ENCODE measurements at regions not wholly inside any gene's neighbourhood (a gene's known extent, or its start where the extent isn't known, plus 50 kb on each side); places are given as distances from the start of the nearest gene placed in this dataset.

GRCh38 chr2:12964904-12965539, 248.3 kb downstream of the TRIB2 start:
- no peak for TF ChIP-seq EZH2phosphoT487 (IDR thresholded peaks at IDR 0.05; ENCODE audit: insufficient read depth, low read depth)
- no peak for TF ChIP-seq EZH2 (IDR thresholded peaks at IDR 0.05; ENCODE audit: insufficient read depth, poor library complexity, severe bottlenecking)
- H3K27me3 ChIP-seq (replicated peaks; ENCODE audit: insufficient read depth): no peaks in the 10 kb centered on the region
- no peak overlapping the region for H3K4me2 ChIP-seq (ENCODE audit: unreplicated experiment)
- peaks cover 13% of the 10 kb centered on the region for H3K4me1 ChIP-seq (ENCODE audit: insufficient read depth)
- no peak for DNase-seq
- H3K9me2 ChIP-seq (ENCODE audit: insufficient read depth): no peaks in the 10 kb centered on the region
- in situ Hi-C loops (cut with MboI): no loop called here
- WGBS, 2 experiments (ENCODE audit: low coverage in 1 of 2, low lambda C conversion rate in 2 of 2, missing lambda C conversion rate in 2 of 2): 80% methylated on average over 5 of the region's 5 CpGs
- H4K20me1 ChIP-seq (ENCODE audit: insufficient read depth): no peaks in the 10 kb centered on the region
- H3K4me3 ChIP-seq: no peak overlapping the region
- no peak overlapping the region for H3K27ac ChIP-seq
- peaks cover 5% of the 10 kb centered on the region; the same call in 1 of the 2 replicates for H3F3A ChIP-seq (ENCODE audit: insufficient read depth)
- H3K79me2 ChIP-seq (ENCODE audit: insufficient read depth): no peaks in the 10 kb centered on the region
- H3K9ac ChIP-seq: no peak overlapping the region
- no peaks in the 10 kb centered on the region for H3K36me3 ChIP-seq (ENCODE audit: low read depth)
- no peak overlapping the region for H2AFZ ChIP-seq
- H3K9me3 ChIP-seq (ENCODE audit: low read depth): no peaks in the 10 kb centered on the region

- Histone ChIP-seq H3K79me2 (ENCODE audit: insufficient read depth) (no peaks in the 10 kb centered on the region), H4K20me1 (ENCODE audit: insufficient read depth) (no peaks in the 10 kb centered on the region), H3K4me3 (no peak overlapping the region), H3K9ac (no peak overlapping the region), H3K27me3 (replicated peaks; ENCODE audit: insufficient read depth) (no peaks in the 10 kb centered on the region), H3K9me2 (ENCODE audit: insufficient read depth) (no peaks in the 10 kb centered on the region), H3K27ac (no peak overlapping the region), H3F3A (ENCODE audit: insufficient read depth) (peaks cover 7% of the 10 kb centered on the region; the same call in 1 of the 2 replicates), H3K36me3 (ENCODE audit: low read depth) (no peaks in the 10 kb centered on the region), H3K9me3 (ENCODE audit: low read depth) (no peaks in the 10 kb centered on the region), H2AFZ (no peak overlapping the region), H3K4me2 (ENCODE audit: unreplicated experiment) (no peak overlapping the region), H3K4me1 (ENCODE audit: insufficient read depth) (peaks cover 14% of the 10 kb centered on the region)
- in situ Hi-C loops (cut with MboI): no loop called here
- no peak for TF ChIP-seq EZH2phosphoT487 (IDR thresholded peaks at IDR 0.05; ENCODE audit: insufficient read depth, low read depth)
- TF ChIP-seq EZH2 (IDR thresholded peaks at IDR 0.05; ENCODE audit: insufficient read depth, poor library complexity, severe bottlenecking): no peak
- DNase-seq: peak; percentile 86
These were observed 249.0 kb downstream of the TRIB2 start for GRCh38 chr2:12965540-12966269.

- in situ Hi-C loops (cut with MboI): no loop called here
- TF ChIP-seq EZH2phosphoT487 (IDR thresholded peaks at IDR 0.05; ENCODE audit: insufficient read depth, low read depth) (no peak), EZH2 (IDR thresholded peaks at IDR 0.05; ENCODE audit: insufficient read depth, poor library complexity, severe bottlenecking) (no peak)
- no peak overlapping the region for H3K27ac ChIP-seq
- H3F3A ChIP-seq (ENCODE audit: insufficient read depth): peaks cover 12% of the 10 kb centered on the region; the same call in 1 of the 2 replicates
- no peak overlapping the region for H3K4me3 ChIP-seq
- WGBS, 2 experiments (ENCODE audit: low coverage in 1 of 2, low lambda C conversion rate in 2 of 2, missing lambda C conversion rate in 2 of 2): 95 to 100% methylated on average over 1 of the region's 1 CpG
- H3K27me3 ChIP-seq (replicated peaks; ENCODE audit: insufficient read depth): no peaks in the 10 kb centered on the region
- H4K20me1 ChIP-seq (ENCODE audit: insufficient read depth): no peaks in the 10 kb centered on the region
- H3K9me2 ChIP-seq (ENCODE audit: insufficient read depth): no peaks in the 10 kb centered on the region
- DNase-seq: no peak
- H2AFZ ChIP-seq: no peak overlapping the region
- peaks cover 16% of the 10 kb centered on the region for H3K4me1 ChIP-seq (ENCODE audit: insufficient read depth)
- H3K9ac ChIP-seq: no peak overlapping the region
- no peaks in the 10 kb centered on the region for H3K36me3 ChIP-seq (ENCODE audit: low read depth)
- H3K9me3 ChIP-seq (ENCODE audit: low read depth): no peaks in the 10 kb centered on the region
- H3K79me2 ChIP-seq (ENCODE audit: insufficient read depth): no peaks in the 10 kb centered on the region
- H3K4me2 ChIP-seq (ENCODE audit: unreplicated experiment): no peak overlapping the region
These were observed 251.1 kb downstream of the TRIB2 start for GRCh38 chr2:12967804-12968203.

GRCh38 chr2:12968399-12968798, 251.7 kb downstream of the TRIB2 start:
- Histone ChIP-seq H3F3A (ENCODE audit: insufficient read depth) (peaks cover 12% of the 10 kb centered on the region; the same call in 1 of the 2 replicates), H3K9me2 (ENCODE audit: insufficient read depth) (no peaks in the 10 kb centered on the region), H3K27me3 (replicated peaks; ENCODE audit: insufficient read depth) (no peaks in the 10 kb centered on the region), H3K9ac (no peak overlapping the region), H4K20me1 (ENCODE audit: insufficient read depth) (no peaks in the 10 kb centered on the region), H3K36me3 (ENCODE audit: low read depth) (no peaks in the 10 kb centered on the region), H3K9me3 (ENCODE audit: low read depth) (no peaks in the 10 kb centered on the region), H3K4me1 (ENCODE audit: insufficient read depth) (peaks cover 16% of the 10 kb centered on the region), H3K4me2 (ENCODE audit: unreplicated experiment) (no peak overlapping the region), H3K4me3 (no peak overlapping the region), H2AFZ (no peak overlapping the region), H3K27ac (no peak overlapping the region), H3K79me2 (ENCODE audit: insufficient read depth) (no peaks in the 10 kb centered on the region)
- TF ChIP-seq EZH2phosphoT487 (IDR thresholded peaks at IDR 0.05; ENCODE audit: insufficient read depth, low read depth) (no peak), EZH2 (IDR thresholded peaks at IDR 0.05; ENCODE audit: insufficient read depth, poor library complexity, severe bottlenecking) (no peak)
- in situ Hi-C loops (cut with MboI): no loop called here
- 82 to 88% methylated on average over 3 of the region's 3 CpGs for WGBS, 2 experiments (ENCODE audit: low coverage in 1 of 2, low lambda C conversion rate in 2 of 2, missing lambda C conversion rate in 2 of 2)
- no peak for DNase-seq

Measured in GM23248 (cell line).